IPS DF 6.9 (cell line): ENCODE measurements at regions not wholly inside any gene's neighbourhood (a gene's known extent, or its start where the extent isn't known, plus 50 kb on each side); places are given as distances from the start of the nearest gene placed in this dataset.

ENCODE experiments used
- DNase-seq: peaks from one replicate; pipeline ENCODE4 v3.0.0-alpha.2; 2013; ENCODE audit warnings: low read depth, low spot score
- H3K27ac ChIP-seq: one replicate; pipeline ENCODE4 v1.5.1; 2013; ENCODE audit warnings: low read length, control low read depth
- H3K27me3 ChIP-seq: 2 replicates; pipeline ENCODE4 v1.6.1; 2013; ENCODE audit warnings: mild to moderate bottlenecking, low read length; ENCODE audit not compliant: control insufficient read depth, insufficient read depth
- H3K36me3 ChIP-seq: 2 replicates; pipeline ENCODE4 v1.6.1; 2013; ENCODE audit warnings: low read length; ENCODE audit not compliant: control insufficient read depth, insufficient read depth
- H3K4me1 ChIP-seq: 2 replicates; pipeline ENCODE4 v1.6.1; 2013; ENCODE audit warnings: low read length; ENCODE audit not compliant: control insufficient read depth, insufficient read depth
- H3K4me3 ChIP-seq: 2 replicates; pipeline ENCODE4 v1.5.1; 2013; ENCODE audit warnings: mild to moderate bottlenecking, low read length
- H3K9me3 ChIP-seq: 2 replicates; pipeline ENCODE4 v1.6.1; 2013; ENCODE audit warnings: low read length, inconsistent platforms; ENCODE audit not compliant: control insufficient read depth, insufficient read depth
- WGBS: extraction: QIAGEN DNeasy Blood & Tissue Kit; methylation state at CpG from one replicate; pipeline ENCODE4 v1.1.7; 2013; ENCODE audit warnings: mixed read lengths, missing lambda C conversion rate; ENCODE audit not compliant: insufficient read length, insufficient coverage; 5-methylcytosine and 5-hydroxymethylcytosine counted together

DNA sequence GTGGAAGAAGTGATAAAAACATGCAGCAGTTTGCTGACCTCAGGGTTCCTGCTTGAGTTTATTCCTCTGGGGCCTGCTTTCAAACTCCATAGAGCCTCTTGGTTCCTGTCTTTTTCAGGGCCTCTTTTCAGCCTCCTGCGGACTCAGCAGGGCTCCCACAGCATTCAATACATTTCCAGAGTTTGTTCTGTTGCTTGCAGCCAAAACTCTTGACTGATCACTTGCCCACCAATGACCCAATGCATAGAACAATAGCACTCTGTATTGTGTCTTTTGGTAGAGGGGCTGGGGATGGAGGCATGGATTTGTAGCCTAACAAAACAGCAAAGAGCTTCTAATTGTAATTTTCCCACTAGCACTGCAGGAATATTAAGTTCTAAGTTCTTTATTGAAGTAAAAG is 50.8 kb upstream of the CREB5 start:
- DNase-seq = no peak
- Histone ChIP-seq H3K27me3 (no peaks in the 10 kb centered on the region), H3K4me3 (no peak overlapping the region), H3K36me3 (no peaks in the 10 kb centered on the region), H3K9me3 (no peaks in the 10 kb centered on the region), H3K27ac (no peak overlapping the region), H3K4me1 (peaks cover 1% of the 10 kb centered on the region; the same call in 1 of the 2 replicates)
- no CpG with 5 or more reads among the region's 1 CpG for WGBS

DNA sequence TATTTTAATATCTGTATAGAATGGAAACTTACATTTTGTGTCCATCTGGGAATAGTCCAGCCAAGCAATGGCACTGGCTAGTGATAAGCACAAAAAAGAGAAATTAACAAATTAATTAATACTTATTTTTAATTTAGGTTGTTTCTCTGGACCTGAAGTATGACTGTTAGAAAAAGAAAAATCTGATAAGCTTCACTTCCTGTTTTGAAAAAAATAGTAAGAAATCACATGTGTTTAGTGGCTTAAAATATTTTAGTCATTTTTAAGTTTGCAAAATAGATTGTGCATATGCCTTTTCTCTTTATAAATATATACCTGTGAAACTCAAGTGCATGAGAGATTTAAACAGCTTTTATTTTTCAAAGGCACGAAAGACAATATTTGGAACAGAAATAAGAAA is 50.1 kb upstream of the CREB5 start:
- Histone ChIP-seq H3K4me3 (no peak overlapping the region), H3K4me1 (peaks cover 1% of the 10 kb centered on the region; the same call in 1 of the 2 replicates), H3K27me3 (no peaks in the 10 kb centered on the region), H3K27ac (no peak overlapping the region), H3K9me3 (no peaks in the 10 kb centered on the region), H3K36me3 (no peaks in the 10 kb centered on the region)
- no peak for DNase-seq
- no CpG with 5 or more reads among the region's 1 CpG for WGBS
